ENCODE measurements at regions not wholly inside any gene's neighbourhood (a gene's known extent, or its start where the extent isn't known, plus 50 kb on each side); places are given as distances from the start of the nearest gene placed in this dataset.

- DNase-seq (ENCODE audit: low spot score): no peak
- intact Hi-C loops (cut with DNase I): no loop called here
Measured at GRCh38 chr17:77662833-77663232, 295.7 kb upstream of the TNRC6C start.

GRCh38 chr17:77664097-77664729 lies 294.3 kb upstream of the TNRC6C start:
- DNase-seq (ENCODE audit: low spot score): no peak
- intact Hi-C loops (cut with DNase I): no loop called here

GRCh38 chr17:77665833-77666232 lies 292.7 kb upstream of the TNRC6C start:
- DNase-seq (ENCODE audit: low spot score): no peak
- intact Hi-C loops (cut with DNase I): loop anchor here in 1 of 2 donors (1.0 kb wide), 1 partner anchor 31 kb away; no protein-coding TSS in a partner anchor

GRCh38 chr17:77666462-77666861 lies 292.0 kb upstream of the TNRC6C start:
- intact Hi-C loops (cut with DNase I): loop anchor here in 1 of 2 donors (1.0 kb wide), 1 partner anchor 31 kb away; no protein-coding TSS in a partner anchor
- no peak for DNase-seq (ENCODE audit: low spot score)

GRCh38 chr17:77666881-77667395 lies 291.6 kb upstream of the TNRC6C start:
- DNase-seq (ENCODE audit: low spot score): no peak

GRCh38 chr17:77667478-77667877 lies 291.0 kb upstream of the TNRC6C start:
- intact Hi-C loops (cut with DNase I): no loop called here
- no peak for DNase-seq (ENCODE audit: low spot score)

More at GRCh38 chr17:77666881-77667395, 291.6 kb upstream of the TNRC6C start:
- intact Hi-C loops (cut with DNase I): loop anchor here in 1 of 2 donors (1.0 kb wide), 1 partner anchor 32 kb away; no protein-coding TSS in a partner anchor

- intact Hi-C loops (cut with DNase I): loop anchor here in 1 of 2 donors (1.0 kb wide), 1 partner anchor 29 kb away; no protein-coding TSS in a partner anchor
- no peak for DNase-seq (ENCODE audit: low spot score)
Measured at GRCh38 chr17:77668518-77668917, 290.0 kb upstream of the TNRC6C start.

- intact Hi-C loops (cut with DNase I): no loop called here
- no peak for DNase-seq (ENCODE audit: low spot score)
Measured at GRCh38 chr17:77670173-77670572, 288.3 kb upstream of the TNRC6C start.

- DNase-seq (ENCODE audit: low spot score): no peak
- intact Hi-C loops (cut with DNase I): no loop called here
Measured at GRCh38 chr17:77674358-77674757, 284.1 kb upstream of the TNRC6C start.

GRCh38 chr17:77675411-77675810 lies 283.1 kb upstream of the TNRC6C start:
- intact Hi-C loops (cut with DNase I): no loop called here
- DNase-seq (ENCODE audit: low spot score): no peak

GRCh38 chr17:77675816-77676215 lies 282.7 kb upstream of the TNRC6C start:
- intact Hi-C loops (cut with DNase I): no loop called here
- no peak for DNase-seq (ENCODE audit: low spot score)

GRCh38 chr17:77676237-77676661 lies 282.3 kb upstream of the TNRC6C start:
- DNase-seq (ENCODE audit: low spot score): no peak
- intact Hi-C loops (cut with DNase I): no loop called here

- DNase-seq (ENCODE audit: low spot score): no peak
- intact Hi-C loops (cut with DNase I): no loop called here
Measured at GRCh38 chr17:77677211-77677610, 281.3 kb upstream of the TNRC6C start.

GRCh38 chr17:77677630-77678029 lies 280.9 kb upstream of the TNRC6C start:
- DNase-seq (ENCODE audit: low spot score): no peak
- intact Hi-C loops (cut with DNase I): no loop called here

GRCh38 chr17:77679589-77679988 lies 278.9 kb upstream of the TNRC6C start:
- intact Hi-C loops (cut with DNase I): no loop called here

GRCh38 chr17:77681861-77682260 lies 276.6 kb upstream of the TNRC6C start:
- DNase-seq (ENCODE audit: low spot score): no peak
- intact Hi-C loops (cut with DNase I): no loop called here

More at GRCh38 chr17:77679589-77679988, 278.9 kb upstream of the TNRC6C start:
- DNase-seq (ENCODE audit: low spot score): no peak

- no peak for DNase-seq (ENCODE audit: low spot score)
- intact Hi-C loops (cut with DNase I): no loop called here
Measured at GRCh38 chr17:77684803-77685798, 273.4 kb upstream of the TNRC6C start.

- intact Hi-C loops (cut with DNase I): no loop called here
- no peak for DNase-seq (ENCODE audit: low spot score)
Measured at GRCh38 chr17:77685881-77686486, 272.5 kb upstream of the TNRC6C start.

GRCh38 chr17:77686903-77687302 lies 271.6 kb upstream of the TNRC6C start:
- no peak for DNase-seq (ENCODE audit: low spot score)
- intact Hi-C loops (cut with DNase I): no loop called here

GRCh38 chr17:77687417-77687816 lies 271.1 kb upstream of the TNRC6C start:
- intact Hi-C loops (cut with DNase I): no loop called here
- DNase-seq (ENCODE audit: low spot score): no peak
